ENCODE measurements at regions not wholly inside any gene's neighbourhood (a gene's known extent, or its start where the extent isn't known, plus 50 kb on each side); places are given as distances from the start of the nearest gene placed in this dataset.

- no peak for TF ChIP-seq CTCF (conservative IDR thresholded peaks at IDR 0.05; ENCODE audit: low read depth, low read length)
- TF ChIP-seq EZH2 (IDR thresholded peaks at IDR 0.05; ENCODE audit: borderline replicate concordance, low read depth, low read length, poor library complexity, severe bottlenecking), result no peak
These were observed 136.5 kb upstream of the RASGRP1 start for GRCh38 chr15:38701149-38701548.
